ENCODE measurements at regions not wholly inside any gene's neighbourhood (a gene's known extent, or its start where the extent isn't known, plus 50 kb on each side); places are given as distances from the start of the nearest gene placed in this dataset.

GRCh38 chr22:47710135-47710534, 947.7 kb downstream of the TBC1D22A start:
- TF ChIP-seq, protein P1, sequence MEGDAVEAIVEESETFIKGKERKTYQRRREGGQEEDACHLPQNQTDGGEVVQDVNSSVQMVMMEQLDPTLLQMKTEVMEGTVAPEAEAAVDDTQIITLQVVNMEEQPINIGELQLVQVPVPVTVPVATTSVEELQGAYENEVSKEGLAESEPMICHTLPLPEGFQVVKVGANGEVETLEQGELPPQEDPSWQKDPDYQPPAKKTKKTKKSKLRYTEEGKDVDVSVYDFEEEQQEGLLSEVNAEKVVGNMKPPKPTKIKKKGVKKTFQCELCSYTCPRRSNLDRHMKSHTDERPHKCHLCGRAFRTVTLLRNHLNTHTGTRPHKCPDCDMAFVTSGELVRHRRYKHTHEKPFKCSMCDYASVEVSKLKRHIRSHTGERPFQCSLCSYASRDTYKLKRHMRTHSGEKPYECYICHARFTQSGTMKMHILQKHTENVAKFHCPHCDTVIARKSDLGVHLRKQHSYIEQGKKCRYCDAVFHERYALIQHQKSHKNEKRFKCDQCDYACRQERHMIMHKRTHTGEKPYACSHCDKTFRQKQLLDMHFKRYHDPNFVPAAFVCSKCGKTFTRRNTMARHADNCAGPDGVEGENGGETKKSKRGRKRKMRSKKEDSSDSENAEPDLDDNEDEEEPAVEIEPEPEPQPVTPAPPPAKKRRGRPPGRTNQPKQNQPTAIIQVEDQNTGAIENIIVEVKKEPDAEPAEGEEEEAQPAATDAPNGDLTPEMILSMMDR (IDR thresholded peaks at IDR 0.05): no peak
- no peak for TF ChIP-seq POLR2A (IDR thresholded peaks at IDR 0.05)

Measured in heart left ventricle (tissue), 13 donors.